ENCODE measurements at regions not wholly inside any gene's neighbourhood (a gene's known extent, or its start where the extent isn't known, plus 50 kb on each side); places are given as distances from the start of the nearest gene placed in this dataset.
"Not testable (repeated sequence)": the region's sequence is repeated elsewhere in the genome, so short reads cannot be mapped to it uniquely, and the experiment has no call there.

- H3K36me3 ChIP-seq (ENCODE audit: control insufficient read depth in 4 of 4, insufficient read depth in 3 of 4, low read depth in 1 of 4, low read length in 3 of 4) = no peaks in the 10 kb centered on the region
- no peak overlapping the region for H3K4me3 ChIP-seq (ENCODE audit: low read depth in 1 of 3, low read length in 3 of 3)
- no peak overlapping the region for H3K9ac ChIP-seq (ENCODE audit: low read depth in 1 of 2, low read length in 2 of 2)
- no peak for TF ChIP-seq NR2F2 (IDR thresholded peaks at IDR 0.05)
- TF ChIP-seq HNF4A (conservative IDR thresholded peaks at IDR 0.05) = no peak
- no peak for TF ChIP-seq GABPA (IDR thresholded peaks at IDR 0.05 in 1 of 2, conservative IDR thresholded peaks at IDR 0.05 in 1 of 2)
- no peak for TF ChIP-seq CTCF (IDR thresholded peaks at IDR 0.05; ENCODE audit: low read depth, low read length, missing input control)
- TF ChIP-seq TAF1 (conservative IDR thresholded peaks at IDR 0.05) = no peak
- no peak for TF ChIP-seq FOXA2 (IDR thresholded peaks at IDR 0.05)
- no peak for TF ChIP-seq ZBTB33 (IDR thresholded peaks at IDR 0.05)
- TF ChIP-seq RAD21 (IDR thresholded peaks at IDR 0.05) = no peak
- no peak for TF ChIP-seq HNF4G (IDR thresholded peaks at IDR 0.05)
- TF ChIP-seq FOXA1 (IDR thresholded peaks at IDR 0.05) = no peak
- no peak for TF ChIP-seq RXRA (IDR thresholded peaks at IDR 0.05)
- TF ChIP-seq SP1 (IDR thresholded peaks at IDR 0.05) = no peak
- no peak for TF ChIP-seq YY1 (IDR thresholded peaks at IDR 0.05)
- no peak for TF ChIP-seq JUND (IDR thresholded peaks at IDR 0.05)
- no peak for TF ChIP-seq EGR1 (IDR thresholded peaks at IDR 0.05; ENCODE audit: low read depth in 2 of 2)
- no peak for TF ChIP-seq REST (IDR thresholded peaks at IDR 0.05)
- H3K9me3 ChIP-seq (ENCODE audit: control insufficient read depth in 4 of 4, low read length in 3 of 4) = no peaks in the 10 kb centered on the region
- no peak for DNase-seq (ENCODE audit: low spot score)
- H3K4me1 ChIP-seq (ENCODE audit: control insufficient read depth in 4 of 4, insufficient read depth in 4 of 4, low read length in 3 of 4) = no peaks in the 10 kb centered on the region
- 54% methylated on average over 2 of the region's 2 CpGs for WGBS
- H3K27ac ChIP-seq (ENCODE audit: low read depth in 1 of 2, low read length in 2 of 2) = no peak overlapping the region
- H3K27me3 ChIP-seq (ENCODE audit: control insufficient read depth in 4 of 4, insufficient read depth in 4 of 4, low read length in 3 of 4) = no peaks in the 10 kb centered on the region
Observed at GRCh38 chr7:119630406-119630969, 642.5 kb upstream of the KCND2 start.

GRCh38 chr7:119633812-119634211 is 639.2 kb upstream of the KCND2 start:
- not testable (repeated sequence) for H3K9me3 ChIP-seq (ENCODE audit: control insufficient read depth in 4 of 4, low read length in 3 of 4); DNase-seq (ENCODE audit: low spot score); H3K4me3 ChIP-seq (ENCODE audit: low read depth in 1 of 3, low read length in 3 of 3); H3K27me3 ChIP-seq (ENCODE audit: control insufficient read depth in 4 of 4, insufficient read depth in 4 of 4, low read length in 3 of 4); H3K36me3 ChIP-seq (ENCODE audit: control insufficient read depth in 4 of 4, insufficient read depth in 3 of 4, low read depth in 1 of 4, low read length in 3 of 4); H3K4me1 ChIP-seq (ENCODE audit: control insufficient read depth in 4 of 4, insufficient read depth in 4 of 4, low read length in 3 of 4); H3K27ac ChIP-seq (ENCODE audit: low read depth in 1 of 2, low read length in 2 of 2); H3K9ac ChIP-seq (ENCODE audit: low read depth in 1 of 2, low read length in 2 of 2)
- 85% methylated on average over 2 of the region's 2 CpGs for WGBS

All from liver (tissue), 8 donors.